ENCODE measurements at regions not wholly inside any gene's neighbourhood (a gene's known extent, or its start where the extent isn't known, plus 50 kb on each side); places are given as distances from the start of the nearest gene placed in this dataset.

DNA sequence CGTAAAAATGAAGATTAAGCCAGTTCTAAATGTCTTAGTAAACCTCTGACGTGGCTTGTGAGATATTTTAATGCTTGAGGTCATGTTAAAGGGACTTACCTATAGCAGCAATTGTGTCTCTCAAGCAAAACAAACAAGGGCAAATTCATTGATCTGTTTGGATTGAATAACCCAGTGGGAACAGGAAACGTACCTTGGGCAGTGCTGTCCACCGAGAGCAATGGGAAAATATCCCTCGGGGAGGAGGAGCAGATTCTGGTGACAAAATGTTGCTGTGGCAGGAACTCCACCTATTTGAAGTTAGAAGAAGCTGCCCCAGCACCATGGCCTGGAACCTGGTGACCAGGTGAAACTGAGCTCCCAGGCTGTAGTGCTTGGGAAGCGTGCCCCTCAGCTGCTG lies 107.1 kb upstream of the FZD8 start:
- WGBS, 2 donors (ENCODE audit: extremely low coverage in 2 of 2, insufficient read length in 2 of 2, insufficient replicate concordance in 1 of 2), result no CpG with 5 or more reads among the region's 6 CpGs
- H3K4ac ChIP-seq (ENCODE audit: low read length), result no peak overlapping the region
- no peak overlapping the region for H3K9ac ChIP-seq (ENCODE audit: low read depth, low read length, poor library complexity)
- H3K14ac ChIP-seq (ENCODE audit: low read length), result no peak overlapping the region
- H3K27ac ChIP-seq (replicated peaks; ENCODE audit: low read length), result no peak overlapping the region
- no peaks in the 10 kb centered on the region for H3K27me3 ChIP-seq (ENCODE audit: control insufficient read depth in 3 of 3, insufficient read depth in 3 of 3, low read depth in 1 of 3, low read length in 3 of 3)
- no peak overlapping the region for H3K4me3 ChIP-seq (ENCODE audit: low read length in 2 of 2)
- no peak overlapping the region for H2BK15ac ChIP-seq (ENCODE audit: low read length)
- no peaks in the 10 kb centered on the region for H3K9me3 ChIP-seq (replicated peaks in 1 of 2; ENCODE audit: control insufficient read depth in 2 of 2, insufficient read depth in 1 of 2, low read depth in 1 of 2, low read length in 2 of 2)
- DNase-seq (ENCODE audit: low spot score), result no peak
- H4K8ac ChIP-seq (ENCODE audit: low read depth, low read length), result no peak overlapping the region
- no peak overlapping the region for H4K91ac ChIP-seq (ENCODE audit: low read depth, low read length, poor library complexity)
- H2BK12ac ChIP-seq (ENCODE audit: low read length), result no peak overlapping the region
- H2BK5ac ChIP-seq (ENCODE audit: low read length), result no peak overlapping the region
- H3K79me1 ChIP-seq (ENCODE audit: low read depth, low read length), result no peaks in the 10 kb centered on the region
- no peaks in the 10 kb centered on the region for H3K36me3 ChIP-seq (replicated peaks in 1 of 2; ENCODE audit: control insufficient read depth in 2 of 2, insufficient read depth in 2 of 2, low read length in 2 of 2)
- H3K4me2 ChIP-seq (ENCODE audit: insufficient read depth, low read length, poor library complexity, severe bottlenecking), result no peak overlapping the region
- no peak overlapping the region for H2AK5ac ChIP-seq (ENCODE audit: low read depth, low read length)
- no peak overlapping the region for H3K18ac ChIP-seq (ENCODE audit: low read length)
- H3K4me1 ChIP-seq (ENCODE audit: control insufficient read depth in 2 of 2, insufficient read depth in 1 of 2, low read depth in 1 of 2, low read length in 2 of 2), result peaks cover 2 to 8% of the 10 kb centered on the region in 2 donors
- H2AFZ ChIP-seq (ENCODE audit: low read length), result no peak overlapping the region
- no peak overlapping the region for H3K23ac ChIP-seq (ENCODE audit: low read depth, low read length, poor library complexity)
- H2BK120ac ChIP-seq (ENCODE audit: low read depth, low read length), result no peak overlapping the region

- DNase-seq (ENCODE audit: low spot score), result no peak
- no peaks in the 10 kb centered on the region for H3K79me1 ChIP-seq (ENCODE audit: low read depth, low read length)
- no peaks in the 10 kb centered on the region for H3K27me3 ChIP-seq (ENCODE audit: control insufficient read depth in 3 of 3, insufficient read depth in 3 of 3, low read depth in 1 of 3, low read length in 3 of 3)
- H2BK5ac ChIP-seq (ENCODE audit: low read length), result no peak overlapping the region
- no CpG with 5 or more reads among the region's 4 CpGs for WGBS, 2 donors (ENCODE audit: extremely low coverage in 2 of 2, insufficient read length in 2 of 2, insufficient replicate concordance in 1 of 2)
- no peak overlapping the region for H2AFZ ChIP-seq (ENCODE audit: low read length)
- H3K36me3 ChIP-seq (replicated peaks in 1 of 2; ENCODE audit: control insufficient read depth in 2 of 2, insufficient read depth in 2 of 2, low read length in 2 of 2), result no peaks in the 10 kb centered on the region
- no peak overlapping the region for H4K8ac ChIP-seq (ENCODE audit: low read depth, low read length)
- no peak overlapping the region for H3K27ac ChIP-seq (replicated peaks; ENCODE audit: low read length)
- H4K91ac ChIP-seq (ENCODE audit: low read depth, low read length, poor library complexity), result no peak overlapping the region
- H2BK120ac ChIP-seq (ENCODE audit: low read depth, low read length), result no peak overlapping the region
- no peak overlapping the region for H3K4me3 ChIP-seq (ENCODE audit: low read length in 2 of 2)
- H3K9ac ChIP-seq (ENCODE audit: low read depth, low read length, poor library complexity), result no peak overlapping the region
- no peak overlapping the region for H3K4me2 ChIP-seq (ENCODE audit: insufficient read depth, low read length, poor library complexity, severe bottlenecking)
- H3K18ac ChIP-seq (ENCODE audit: low read length), result no peak overlapping the region
- H3K23ac ChIP-seq (ENCODE audit: low read depth, low read length, poor library complexity), result no peak overlapping the region
- no peak overlapping the region for H2AK5ac ChIP-seq (ENCODE audit: low read depth, low read length)
- H3K14ac ChIP-seq (ENCODE audit: low read length), result no peak overlapping the region
- H3K4me1 ChIP-seq (ENCODE audit: control insufficient read depth in 2 of 2, insufficient read depth in 1 of 2, low read depth in 1 of 2, low read length in 2 of 2), result peaks cover 2 to 3% of the 10 kb centered on the region in 2 donors
- H2BK12ac ChIP-seq (ENCODE audit: low read length), result no peak overlapping the region
- H3K9me3 ChIP-seq (replicated peaks in 1 of 2; ENCODE audit: control insufficient read depth in 2 of 2, insufficient read depth in 1 of 2, low read depth in 1 of 2, low read length in 2 of 2), result no peaks in the 10 kb centered on the region
- H2BK15ac ChIP-seq (ENCODE audit: low read length), result no peak overlapping the region
- no peak overlapping the region for H3K4ac ChIP-seq (ENCODE audit: low read length)
These were observed 103.7 kb upstream of the FZD8 start for GRCh38 chr10:35745617-35746403.

DNA sequence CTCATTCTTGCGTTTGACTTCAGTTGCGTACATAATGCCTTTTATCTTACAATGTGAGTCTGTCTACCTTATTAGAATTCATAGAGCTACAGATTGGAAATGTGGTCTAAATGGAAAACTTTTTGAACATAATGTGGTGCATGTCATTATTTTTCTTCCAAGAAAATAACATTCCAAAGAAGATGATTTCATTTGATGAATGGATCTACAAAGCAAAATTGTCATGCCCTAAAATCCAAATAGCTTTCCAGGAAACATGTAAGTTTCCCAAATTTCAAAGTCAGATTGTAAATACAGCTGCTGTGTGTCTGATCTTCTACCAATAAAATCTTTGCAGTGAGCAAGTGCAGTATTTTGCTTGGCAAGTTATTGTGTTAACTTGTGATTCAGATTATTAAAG lies 101.8 kb upstream of the FZD8 start:
- Histone ChIP-seq H2BK12ac (ENCODE audit: low read length) (no peak overlapping the region), H3K4me2 (ENCODE audit: insufficient read depth, low read length, poor library complexity, severe bottlenecking) (no peak overlapping the region), H2BK120ac (ENCODE audit: low read depth, low read length) (no peak overlapping the region), H3K9me3 (replicated peaks in 1 of 2; ENCODE audit: control insufficient read depth in 2 of 2, insufficient read depth in 1 of 2, low read depth in 1 of 2, low read length in 2 of 2) (no peaks in the 10 kb centered on the region), H4K8ac (ENCODE audit: low read depth, low read length) (no peak overlapping the region), H2BK5ac (ENCODE audit: low read length) (no peak overlapping the region), H3K23ac (ENCODE audit: low read depth, low read length, poor library complexity) (no peak overlapping the region), H3K27me3 (ENCODE audit: control insufficient read depth in 3 of 3, insufficient read depth in 3 of 3, low read depth in 1 of 3, low read length in 3 of 3) (no peaks in the 10 kb centered on the region), H3K27ac (replicated peaks; ENCODE audit: low read length) (no peak overlapping the region), H3K79me1 (ENCODE audit: low read depth, low read length) (no peaks in the 10 kb centered on the region), H3K18ac (ENCODE audit: low read length) (no peak overlapping the region), H3K4ac (ENCODE audit: low read length) (no peak overlapping the region), H3K14ac (ENCODE audit: low read length) (no peak overlapping the region), H2AK5ac (ENCODE audit: low read depth, low read length) (no peak overlapping the region), H2BK15ac (ENCODE audit: low read length) (no peak overlapping the region), H3K4me3 (ENCODE audit: low read length in 2 of 2) (no peak overlapping the region), H4K91ac (ENCODE audit: low read depth, low read length, poor library complexity) (no peak overlapping the region), H3K36me3 (replicated peaks in 1 of 2; ENCODE audit: control insufficient read depth in 2 of 2, insufficient read depth in 2 of 2, low read length in 2 of 2) (no peaks in the 10 kb centered on the region), H3K4me1 (ENCODE audit: control insufficient read depth in 2 of 2, insufficient read depth in 1 of 2, low read depth in 1 of 2, low read length in 2 of 2) (no peaks in the 10 kb centered on the region), H2AFZ (ENCODE audit: low read length) (no peak overlapping the region), H3K9ac (ENCODE audit: low read depth, low read length, poor library complexity) (no peak overlapping the region)
- no peak for DNase-seq (ENCODE audit: low spot score)
- WGBS, 2 donors (ENCODE audit: extremely low coverage in 2 of 2, insufficient read length in 2 of 2, insufficient replicate concordance in 1 of 2), result no CpG with 5 or more reads among the region's 2 CpGs

DNA sequence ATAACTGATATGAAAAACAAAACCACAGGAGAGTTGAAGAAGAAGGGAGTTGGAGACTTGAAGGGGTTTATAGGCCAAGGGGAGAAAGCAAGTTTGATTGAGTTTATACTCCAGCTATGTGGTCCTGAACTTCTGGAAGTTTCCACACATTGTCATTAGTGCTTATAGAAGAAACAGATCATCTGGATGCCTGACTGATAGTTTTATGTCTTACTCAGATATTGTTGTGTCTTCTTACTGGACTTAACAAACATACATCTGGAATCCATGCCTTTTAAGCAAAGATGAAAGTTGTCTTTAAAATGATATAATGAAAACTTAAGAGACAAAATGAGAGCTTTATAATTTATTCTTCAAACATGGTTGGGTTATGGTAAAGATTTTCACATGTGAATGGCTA lies 101.3 kb upstream of the FZD8 start:
- Histone ChIP-seq H4K91ac (ENCODE audit: low read depth, low read length, poor library complexity) (no peak overlapping the region), H3K9me3 (replicated peaks in 1 of 2; ENCODE audit: control insufficient read depth in 2 of 2, insufficient read depth in 1 of 2, low read depth in 1 of 2, low read length in 2 of 2) (no peaks in the 10 kb centered on the region), H3K4me2 (ENCODE audit: insufficient read depth, low read length, poor library complexity, severe bottlenecking) (no peak overlapping the region), H2AFZ (ENCODE audit: low read length) (no peak overlapping the region), H2BK15ac (ENCODE audit: low read length) (no peak overlapping the region), H3K27me3 (ENCODE audit: control insufficient read depth in 3 of 3, insufficient read depth in 3 of 3, low read depth in 1 of 3, low read length in 3 of 3) (no peaks in the 10 kb centered on the region), H3K23ac (ENCODE audit: low read depth, low read length, poor library complexity) (no peak overlapping the region), H3K79me1 (ENCODE audit: low read depth, low read length) (no peaks in the 10 kb centered on the region), H3K4me1 (ENCODE audit: control insufficient read depth in 2 of 2, insufficient read depth in 1 of 2, low read depth in 1 of 2, low read length in 2 of 2) (no peaks in the 10 kb centered on the region), H2BK12ac (ENCODE audit: low read length) (no peak overlapping the region), H4K8ac (ENCODE audit: low read depth, low read length) (no peak overlapping the region), H3K4me3 (ENCODE audit: low read length in 2 of 2) (no peak overlapping the region), H2BK5ac (ENCODE audit: low read length) (no peak overlapping the region), H3K14ac (ENCODE audit: low read length) (no peak overlapping the region), H3K18ac (ENCODE audit: low read length) (no peak overlapping the region), H3K36me3 (replicated peaks in 1 of 2; ENCODE audit: control insufficient read depth in 2 of 2, insufficient read depth in 2 of 2, low read length in 2 of 2) (peaks cover 0 to 2% of the 10 kb centered on the region in 2 donors), H3K4ac (ENCODE audit: low read length) (no peak overlapping the region), H2AK5ac (ENCODE audit: low read depth, low read length) (no peak overlapping the region), H3K27ac (replicated peaks; ENCODE audit: low read length) (no peak overlapping the region), H2BK120ac (ENCODE audit: low read depth, low read length) (no peak overlapping the region), H3K9ac (ENCODE audit: low read depth, low read length, poor library complexity) (no peak overlapping the region)
- DNase-seq (ENCODE audit: low spot score), result no peak

All from neuronal stem cell (in vitro differentiated cells).